GM18505 (cell line): ENCODE measurements at regions not wholly inside any gene's neighbourhood (a gene's known extent, or its start where the extent isn't known, plus 50 kb on each side); places are given as distances from the start of the nearest gene placed in this dataset.

Experiments used
- ATAC-seq: cut with Tn5 transposase; IDR thresholded peaks from one replicate; pipeline ENCODE4 v1.9.1; 2021; ENCODE audit not compliant: unreplicated experiment
- POLR2A ChIP-seq: IDR thresholded peaks from 4 replicates; pipeline ENCODE4 v1.6.1; 2011; ENCODE audit warnings: borderline replicate concordance; ENCODE audit not compliant: insufficient read depth, insufficient read length; ENCODE audit errors: extremely low read depth

DNA sequence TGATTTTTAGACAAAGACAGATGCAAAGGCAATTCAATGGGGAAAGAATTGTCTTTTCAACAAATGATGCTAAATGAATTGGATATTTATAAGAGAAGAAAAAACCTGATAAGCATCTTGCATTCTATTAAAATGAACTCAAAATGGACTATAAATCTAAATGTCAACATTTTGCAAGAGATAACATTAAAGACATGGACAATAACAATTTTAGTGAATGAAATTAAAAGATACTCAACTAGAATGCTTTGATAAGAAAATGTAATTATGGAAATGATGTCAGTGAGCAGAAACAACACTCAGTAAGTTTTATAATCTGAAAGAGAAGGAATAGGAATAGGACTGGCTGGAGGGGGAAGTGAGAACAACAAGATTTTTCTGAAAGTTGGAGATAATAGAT lies 421.7 kb downstream of the C6orf118 start:
- no peak for TF ChIP-seq POLR2A
- no peak for ATAC-seq

DNA sequence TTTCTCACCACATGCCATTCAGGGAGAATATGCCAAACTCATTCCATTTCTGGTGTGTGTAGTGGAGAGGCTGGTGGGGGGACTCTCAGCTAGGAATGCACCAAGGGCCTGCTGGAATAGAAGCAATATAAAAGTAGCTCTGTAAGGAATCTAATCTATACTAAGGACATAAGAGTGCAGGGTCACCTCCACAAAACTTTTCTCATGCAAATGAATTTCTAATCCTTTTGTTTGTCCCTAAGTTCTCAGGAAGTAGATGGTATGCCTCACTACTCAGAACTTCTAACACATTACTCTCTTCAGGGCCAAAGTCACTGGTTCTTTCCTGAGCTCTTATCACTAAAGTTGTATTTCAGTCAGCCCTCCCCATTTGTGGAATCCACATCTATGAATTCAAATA lies 427.2 kb downstream of the C6orf118 start:
- TF ChIP-seq POLR2A: no peak
- ATAC-seq: no peak

DNA sequence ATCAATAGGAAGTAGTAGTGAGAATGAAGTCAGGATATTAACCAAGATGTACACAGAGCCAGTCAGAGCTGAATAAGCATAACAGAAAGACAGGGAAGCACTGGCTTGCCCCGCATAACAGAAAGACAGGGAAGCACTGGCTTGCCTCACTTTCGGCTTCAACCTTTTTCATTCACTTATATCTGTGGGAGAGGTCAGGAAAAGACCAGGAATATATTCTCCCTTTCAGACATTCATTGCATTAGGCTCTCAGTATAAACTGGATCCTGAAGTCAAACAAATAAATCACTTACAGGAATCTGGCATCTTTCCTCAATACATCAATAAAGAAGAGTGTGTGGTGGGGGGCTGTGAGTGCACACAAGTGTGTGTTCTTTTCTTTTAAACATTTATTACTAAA lies 437.6 kb downstream of the C6orf118 start:
- no peak for ATAC-seq
- no peak for TF ChIP-seq POLR2A

DNA sequence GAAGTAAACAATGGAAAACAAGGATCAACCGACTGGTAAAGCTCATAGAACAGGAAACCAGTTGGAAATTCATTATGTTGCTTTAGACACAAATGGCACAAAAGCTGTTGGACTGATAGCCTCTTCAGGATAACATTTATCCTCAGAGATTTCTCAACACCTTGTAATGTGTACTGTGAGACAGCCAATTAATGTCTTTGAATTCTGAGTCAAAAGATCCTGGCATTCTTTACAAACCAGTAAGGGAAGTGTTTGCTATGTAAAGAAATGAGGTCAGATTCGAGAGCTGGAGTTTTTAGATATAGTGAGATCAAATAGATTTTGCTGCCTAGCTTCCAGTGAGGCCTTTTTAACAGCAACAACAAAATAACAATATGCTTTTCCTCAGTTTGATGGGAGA lies 439.2 kb downstream of the C6orf118 start:
- no peak for TF ChIP-seq POLR2A
- no peak for ATAC-seq

DNA sequence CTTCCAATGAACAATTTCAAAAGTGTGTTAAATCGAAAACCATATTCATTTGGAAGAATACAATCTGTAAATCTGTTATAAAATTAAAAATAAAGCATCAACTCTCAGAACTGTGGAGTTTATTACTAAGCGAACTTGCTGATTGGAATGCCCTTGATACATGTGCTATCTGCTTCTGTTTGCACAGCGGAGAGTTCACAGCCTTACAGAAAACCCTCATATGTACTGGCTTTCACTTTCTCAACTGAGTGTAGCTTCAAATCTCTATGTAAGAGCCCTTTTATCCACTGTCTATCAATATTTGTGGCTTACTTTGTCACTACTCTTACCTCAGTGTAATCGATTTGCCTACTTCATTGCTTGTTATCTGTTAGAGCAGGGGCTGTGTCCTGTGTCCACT lies 447.4 kb downstream of the C6orf118 start:
- no peak for TF ChIP-seq POLR2A
- no peak for ATAC-seq

DNA sequence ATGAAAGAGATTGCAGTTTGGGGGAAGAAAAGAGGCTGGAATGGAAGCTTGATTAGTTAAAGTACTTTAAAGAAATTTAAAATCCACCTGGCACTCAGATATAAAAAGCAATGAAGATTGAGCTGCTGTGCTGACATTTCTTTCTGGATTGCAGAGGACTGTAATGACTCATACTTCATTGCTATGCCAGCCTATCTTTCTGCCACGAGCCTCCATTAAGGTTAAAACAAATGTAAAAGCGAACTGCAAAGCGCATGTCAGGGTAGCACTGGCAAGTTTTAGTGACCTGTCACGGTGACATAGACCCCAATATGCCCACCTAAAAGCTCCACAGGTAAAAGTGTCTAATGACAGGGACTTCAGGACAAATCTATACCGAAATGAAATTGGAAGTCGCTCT lies 449.6 kb downstream of the C6orf118 start:
- TF ChIP-seq POLR2A: no peak
- no peak for ATAC-seq

DNA sequence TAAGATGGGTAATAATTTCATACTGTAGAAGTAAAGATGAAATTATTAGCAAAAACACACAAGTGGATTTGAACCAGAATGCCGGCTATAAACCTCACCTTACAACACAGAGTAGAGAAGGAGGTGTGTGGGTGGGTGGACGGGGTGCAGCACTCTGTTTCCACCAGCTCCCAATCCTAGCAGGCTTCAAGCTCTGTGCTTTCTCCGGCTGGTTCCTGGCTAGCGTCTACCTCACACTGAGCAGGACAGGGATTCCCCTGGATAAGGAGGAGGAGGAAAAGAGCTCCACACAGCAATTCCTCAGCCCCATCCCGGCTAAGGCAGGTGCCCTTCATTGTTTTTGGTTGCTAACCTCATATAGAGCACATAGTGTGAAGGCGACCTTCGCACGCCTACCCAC lies 453.3 kb downstream of the C6orf118 start:
- no peak for TF ChIP-seq POLR2A
- ATAC-seq: no peak

DNA sequence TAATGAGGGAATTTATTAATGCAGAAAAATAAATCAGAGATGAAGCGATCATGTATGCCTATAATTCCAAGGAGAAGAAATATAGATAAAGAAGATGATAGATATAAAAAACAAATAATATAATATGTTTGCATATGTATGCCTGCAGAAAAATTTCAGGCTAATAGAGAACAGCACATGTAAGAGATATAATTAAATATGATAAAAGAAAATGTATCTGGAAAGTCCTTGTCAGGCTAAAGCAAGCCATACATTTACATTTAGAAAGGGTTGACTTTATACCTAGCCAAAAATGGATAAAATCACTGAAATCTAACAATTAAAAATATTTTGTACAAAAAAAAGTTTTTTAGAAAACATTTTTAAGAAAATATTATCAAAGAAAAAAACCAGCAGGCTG lies 454.1 kb downstream of the C6orf118 start:
- TF ChIP-seq POLR2A: no peak
- no peak for ATAC-seq

DNA sequence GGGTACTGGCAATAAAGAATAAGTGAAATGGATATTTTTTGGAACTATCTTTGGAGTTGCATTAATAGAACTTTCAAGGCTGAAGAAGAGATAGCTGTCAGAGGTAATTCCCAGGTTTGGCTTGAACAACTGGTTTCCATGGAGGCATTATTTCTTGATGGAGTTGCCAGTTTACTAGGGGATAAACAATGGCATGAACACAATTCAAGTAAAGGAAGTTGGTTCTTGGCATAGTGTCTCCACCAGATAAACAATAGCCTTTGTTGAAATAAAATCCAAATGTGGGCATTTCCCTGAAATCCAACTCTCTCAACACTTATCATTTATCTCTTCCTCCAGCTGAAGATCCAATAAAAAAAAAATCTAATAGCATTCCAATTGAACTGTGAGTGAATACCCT lies 454.9 kb downstream of the C6orf118 start:
- no peak for TF ChIP-seq POLR2A
- ATAC-seq: no peak

DNA sequence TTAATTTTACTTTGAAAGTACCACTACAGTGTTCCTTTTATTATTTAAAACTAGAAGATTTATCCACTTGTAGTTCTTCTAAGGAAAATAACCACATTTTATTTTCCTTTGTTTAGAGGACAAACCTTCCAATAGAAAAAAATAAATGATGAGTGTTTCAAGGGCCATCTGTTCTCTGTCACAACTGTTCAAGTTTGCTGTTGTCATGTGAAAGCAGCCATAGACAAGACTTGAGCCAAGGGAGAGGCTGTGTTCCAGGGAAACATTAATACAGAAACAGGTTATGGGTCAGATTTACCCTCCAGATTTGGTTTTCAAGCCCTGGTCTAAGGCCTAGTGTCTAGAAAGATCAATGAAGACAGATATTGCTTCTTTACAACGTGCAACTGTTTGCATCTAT lies 463.6 kb downstream of the C6orf118 start:
- ATAC-seq: no peak
- TF ChIP-seq POLR2A: no peak

DNA sequence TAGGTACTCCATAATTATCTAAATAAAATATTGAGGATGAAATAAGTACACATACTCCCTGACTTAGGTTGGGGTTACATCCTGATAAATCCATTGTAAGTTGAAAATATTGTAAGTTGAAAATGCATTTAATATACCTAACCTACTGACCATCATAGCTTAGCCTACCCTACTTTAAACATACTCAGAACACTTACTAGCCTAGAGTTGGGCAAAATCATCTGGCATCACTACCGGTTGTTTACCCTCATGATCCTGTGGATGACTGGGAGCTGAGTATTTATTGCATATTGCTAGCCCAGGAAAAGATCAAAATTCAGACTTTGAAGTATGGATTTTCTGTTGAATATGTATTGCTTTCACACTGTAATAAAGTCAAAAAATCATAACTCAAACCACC lies 467.3 kb downstream of the C6orf118 start:
- no peak for ATAC-seq
- TF ChIP-seq POLR2A: no peak

DNA sequence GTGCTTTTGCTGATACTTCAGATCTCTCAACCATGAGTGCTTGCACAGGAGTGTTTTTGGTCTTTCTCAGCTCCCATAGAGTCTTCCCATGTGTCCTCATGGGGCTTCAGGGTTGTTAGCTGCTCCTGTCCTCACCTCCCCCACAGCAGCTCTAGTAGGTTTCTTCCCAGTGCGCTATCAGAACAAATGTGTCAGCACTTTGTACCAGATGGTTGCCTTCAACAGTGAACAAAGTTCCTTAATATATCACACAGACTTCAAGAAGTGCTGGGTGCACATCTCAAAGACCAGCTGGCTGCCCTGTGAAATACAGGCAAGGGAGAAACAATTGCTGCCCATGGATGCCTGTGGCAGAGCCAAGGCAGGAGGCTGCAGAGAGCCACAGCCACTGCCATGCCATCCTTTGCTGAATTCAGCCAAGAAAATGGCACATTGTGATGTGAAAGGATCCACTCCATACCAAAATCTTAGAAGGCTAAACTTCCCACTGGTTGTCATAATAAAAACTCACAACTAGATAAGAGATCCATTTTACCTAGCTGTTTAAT lies 471.3 kb downstream of the C6orf118 start:
- ATAC-seq: no peak
- TF ChIP-seq POLR2A: no peak

DNA sequence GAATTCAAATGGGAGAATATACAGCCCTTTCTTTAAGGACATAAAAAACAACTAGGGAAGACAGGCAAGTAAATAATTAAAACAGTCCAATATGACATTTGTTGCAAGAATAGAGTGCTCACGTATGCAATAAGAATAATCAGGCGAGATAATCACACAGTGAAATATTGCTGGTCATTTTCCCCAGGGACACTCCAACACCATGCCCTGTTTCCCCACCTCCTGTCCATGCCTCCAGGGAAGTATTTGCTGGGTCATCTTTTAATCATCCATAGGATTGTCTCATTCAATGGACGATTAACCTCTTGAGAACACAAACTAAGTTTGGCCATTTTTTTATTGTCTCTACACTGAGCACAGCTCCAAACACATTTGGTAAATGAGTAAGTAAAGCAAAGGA lies 472.9 kb downstream of the C6orf118 start:
- TF ChIP-seq POLR2A: no peak
- no peak for ATAC-seq

DNA sequence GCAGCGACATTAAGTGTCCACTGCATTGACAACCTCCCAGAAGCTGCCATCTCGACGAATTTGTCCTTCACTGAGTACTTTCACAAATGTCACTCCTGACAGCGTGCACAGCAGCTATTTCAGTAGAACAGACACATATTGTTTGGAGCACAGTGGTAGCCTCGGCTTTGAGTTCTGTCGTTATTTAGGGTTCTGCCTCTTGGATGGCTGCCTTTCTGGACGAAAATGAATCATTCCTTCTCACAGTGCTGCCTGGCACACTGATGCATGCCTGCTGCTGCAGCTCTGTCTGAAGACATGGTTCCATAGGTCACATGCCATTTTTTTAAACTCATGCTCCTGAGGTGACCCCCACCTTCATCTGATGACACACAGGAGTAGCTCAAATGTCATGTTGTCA lies 477.0 kb downstream of the C6orf118 start:
- ATAC-seq: no peak
- TF ChIP-seq POLR2A: no peak

DNA sequence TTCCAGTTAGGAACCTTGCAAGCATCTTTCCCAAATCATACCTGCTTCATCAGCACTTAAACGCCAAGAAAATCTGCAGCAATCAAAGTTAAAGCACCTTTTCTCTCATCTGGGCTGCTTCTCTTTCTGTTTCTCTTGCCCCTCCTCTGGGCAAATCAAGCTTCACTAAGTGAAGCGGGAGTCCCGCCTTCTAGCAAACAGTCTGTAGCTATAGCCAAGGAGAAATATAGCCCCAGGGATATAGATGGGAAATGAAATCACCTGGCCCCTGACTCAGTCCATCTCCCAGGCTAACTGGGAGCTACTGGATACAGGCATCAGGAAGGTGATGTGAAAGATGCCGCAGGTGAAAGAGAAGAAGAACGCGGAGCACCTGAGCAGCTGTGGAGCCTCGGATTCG lies 481.9 kb downstream of the C6orf118 start:
- no peak for ATAC-seq
- no peak for TF ChIP-seq POLR2A
